ENCODE measurements at regions not wholly inside any gene's neighbourhood (a gene's known extent, or its start where the extent isn't known, plus 50 kb on each side); places are given as distances from the start of the nearest gene placed in this dataset.

DNA sequence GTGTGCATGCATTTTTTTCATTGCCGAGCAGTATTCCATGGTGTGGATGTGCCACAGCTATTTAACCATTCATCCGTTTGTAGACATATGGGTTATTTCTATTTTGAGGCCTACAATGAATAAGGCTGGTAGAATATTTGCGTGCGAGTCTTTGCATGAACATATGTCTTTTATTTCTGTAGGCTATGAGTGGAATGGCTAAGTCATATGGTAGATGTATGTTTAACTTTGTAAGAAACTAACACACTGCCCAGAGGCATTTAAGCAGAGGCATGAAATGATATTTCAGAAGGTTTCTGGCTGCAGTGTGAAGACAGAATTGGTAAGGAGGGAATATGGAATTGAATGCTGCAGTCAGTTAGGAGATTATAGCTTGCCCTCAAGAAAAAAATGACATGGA lies 457.4 kb upstream of the CDH4 start:
- no peak for DNase-seq
- intact Hi-C loops (cut with DNase I) = no loop called here

DNA sequence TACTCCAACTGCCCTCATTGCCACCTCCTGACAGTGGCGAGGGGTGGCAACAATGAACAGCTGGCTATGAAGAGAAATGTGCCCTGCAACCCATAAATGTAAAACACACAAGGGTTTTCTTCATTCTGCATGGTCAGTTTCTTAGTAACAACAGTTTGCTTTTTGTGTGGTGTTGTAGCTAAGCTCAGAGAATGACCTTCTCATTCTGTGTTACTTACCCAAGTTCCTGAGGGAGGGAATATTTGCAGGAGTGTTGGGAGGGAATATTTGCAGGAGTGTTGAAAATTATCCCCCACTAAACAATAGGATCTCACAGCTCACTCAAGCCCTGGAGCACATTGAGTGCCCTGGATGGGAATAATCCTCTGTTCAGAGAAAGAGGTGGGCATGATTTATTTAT lies 456.4 kb upstream of the CDH4 start:
- DNase-seq = no peak
- intact Hi-C loops (cut with DNase I) = no loop called here

DNA sequence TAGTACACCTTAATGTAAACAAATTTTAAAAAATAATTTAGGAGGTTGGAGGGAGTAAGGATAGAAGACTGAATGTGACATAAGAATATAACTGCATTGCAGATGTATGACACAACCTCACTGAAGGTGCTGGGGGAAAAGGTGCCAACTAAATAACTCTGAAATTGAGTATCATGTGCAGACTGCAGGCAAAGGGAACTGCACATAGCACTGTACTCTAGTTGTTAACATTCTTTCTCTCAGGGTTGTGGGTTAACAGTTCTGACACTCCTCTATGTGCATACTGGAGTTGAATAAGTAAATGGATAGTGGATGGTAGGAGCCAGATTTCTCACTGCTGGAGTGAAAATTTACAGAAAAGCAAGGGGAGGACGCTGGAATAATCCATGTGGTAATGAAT lies 451.9 kb upstream of the CDH4 start:
- intact Hi-C loops (cut with DNase I) = no loop called here

DNA sequence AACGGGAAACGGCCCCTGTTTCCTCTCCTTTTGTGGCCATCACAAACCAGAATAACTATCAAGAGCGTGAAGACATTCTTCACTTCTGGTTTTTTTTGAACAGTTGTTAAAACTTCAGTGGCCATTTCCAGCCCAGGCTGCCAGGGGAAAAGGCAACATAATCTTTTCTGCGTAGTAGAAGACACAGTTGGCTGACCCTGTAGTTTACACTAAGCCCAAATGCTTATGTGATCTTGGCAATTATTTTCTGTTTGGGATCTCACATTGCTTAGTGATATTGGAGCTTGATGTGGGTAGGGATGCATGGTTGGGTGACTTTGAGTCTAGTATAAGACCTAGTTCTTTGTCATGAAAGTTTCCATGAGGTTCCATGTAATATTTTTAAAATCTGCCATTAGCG lies 449.4 kb upstream of the CDH4 start:
- no peak for DNase-seq
- intact Hi-C loops (cut with DNase I) = no loop called here

More for the DNA sequence above, 451.9 kb upstream of the CDH4 start:
- DNase-seq = no peak

DNA sequence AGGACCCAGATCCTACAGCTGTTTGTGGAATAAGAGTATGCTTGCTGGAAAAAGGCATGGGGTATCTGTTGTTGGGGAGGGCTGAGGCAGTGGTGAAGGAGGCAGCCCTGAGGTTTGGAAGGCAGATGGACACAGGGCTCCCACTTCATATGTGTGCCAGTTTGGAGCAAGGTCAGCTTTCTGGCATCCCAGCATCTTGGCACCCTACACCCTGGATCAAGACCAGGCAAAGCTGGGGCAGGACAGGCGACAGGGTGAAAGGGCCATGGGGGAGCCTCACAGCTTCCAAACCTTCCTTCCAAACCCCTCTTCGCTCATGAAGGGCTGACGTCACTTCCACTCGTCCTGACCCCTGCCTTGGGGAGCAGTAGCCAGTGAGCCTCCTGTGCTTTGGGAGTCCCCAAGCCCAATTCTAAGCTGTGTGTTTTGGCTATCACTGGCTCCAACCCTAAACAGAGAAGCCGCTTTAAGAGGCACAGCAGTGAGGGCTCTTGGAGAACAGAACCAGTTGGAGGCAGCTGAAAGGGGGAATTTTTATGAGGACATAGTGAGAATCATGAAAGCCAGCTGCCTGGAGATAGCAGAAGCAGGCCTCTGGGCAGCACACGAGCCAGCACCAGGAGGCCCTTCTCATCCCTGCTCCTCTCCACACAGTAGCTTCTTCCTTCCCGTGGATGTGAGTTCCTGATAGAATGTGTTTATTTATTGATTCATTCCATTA lies 448.6 kb upstream of the CDH4 start:
- DNase-seq = no peak
- intact Hi-C loops (cut with DNase I) = no loop called here

DNA sequence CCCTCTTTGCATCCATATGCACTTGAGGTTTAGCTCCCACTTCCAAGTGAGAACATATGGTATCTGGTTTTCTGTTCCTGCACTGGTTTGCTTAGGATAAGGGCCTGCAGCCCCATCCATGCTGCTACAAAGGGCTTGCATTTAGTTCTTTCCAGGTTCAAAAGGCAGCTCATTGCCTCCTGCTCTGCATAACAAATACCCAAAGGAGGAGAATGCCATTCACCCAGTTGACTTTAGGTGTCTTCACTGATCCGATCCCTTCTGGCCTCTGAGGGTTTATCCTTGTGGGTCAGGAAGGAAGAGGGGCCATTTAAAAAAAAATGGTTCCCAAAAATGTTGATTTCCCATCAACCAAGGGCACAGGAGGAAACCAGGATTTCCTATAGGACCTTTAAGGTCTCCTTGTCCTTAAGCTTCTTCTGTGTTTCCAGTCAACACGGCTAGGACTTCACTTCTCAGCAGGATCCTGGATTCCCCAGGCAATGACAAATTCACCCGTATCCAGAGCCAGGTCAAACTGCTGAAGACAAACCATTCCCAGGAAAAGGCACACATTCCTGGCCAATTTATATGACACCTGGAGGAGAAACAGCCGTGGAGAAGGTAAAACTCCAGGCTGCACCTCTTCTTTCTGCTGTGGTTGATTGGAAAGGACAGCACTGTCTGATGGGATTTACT lies 447.7 kb upstream of the CDH4 start:
- no peak for DNase-seq
- intact Hi-C loops (cut with DNase I) = no loop called here

DNA sequence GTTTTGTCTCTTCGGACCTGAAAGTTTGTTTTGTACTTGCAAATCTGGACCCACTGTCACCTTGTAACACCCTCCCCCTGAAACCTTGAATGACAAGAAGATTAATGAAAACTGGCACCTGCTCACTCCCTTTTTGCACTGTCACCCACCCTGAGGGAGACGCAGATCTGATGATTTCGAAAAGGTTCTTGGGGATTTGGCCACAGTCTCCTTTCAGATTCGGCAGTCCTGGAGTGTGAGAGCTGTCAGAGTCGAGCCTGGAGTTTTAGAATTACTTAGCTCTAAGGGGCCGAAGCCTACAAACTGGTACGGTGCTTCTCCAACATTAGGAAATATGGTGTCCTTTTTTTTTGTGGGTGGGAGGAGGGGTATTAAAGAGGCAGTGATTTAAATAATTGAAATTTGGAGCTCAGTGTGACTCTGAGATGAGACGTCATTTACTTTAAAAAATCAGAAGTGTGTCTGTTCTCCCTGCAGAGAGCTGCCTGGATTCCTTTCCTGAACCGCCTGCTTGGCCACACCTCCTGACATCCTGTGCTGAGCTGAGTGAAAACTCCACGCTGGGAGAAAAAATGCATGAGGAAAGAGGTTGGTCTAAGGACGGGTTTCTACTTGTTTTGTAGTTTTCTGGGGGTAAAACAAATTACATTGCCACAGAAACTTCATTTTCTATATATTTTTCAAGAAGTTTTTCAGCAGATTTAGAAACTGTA lies 447.0 kb upstream of the CDH4 start:
- intact Hi-C loops (cut with DNase I) = no loop called here
- DNase-seq = no peak

DNA sequence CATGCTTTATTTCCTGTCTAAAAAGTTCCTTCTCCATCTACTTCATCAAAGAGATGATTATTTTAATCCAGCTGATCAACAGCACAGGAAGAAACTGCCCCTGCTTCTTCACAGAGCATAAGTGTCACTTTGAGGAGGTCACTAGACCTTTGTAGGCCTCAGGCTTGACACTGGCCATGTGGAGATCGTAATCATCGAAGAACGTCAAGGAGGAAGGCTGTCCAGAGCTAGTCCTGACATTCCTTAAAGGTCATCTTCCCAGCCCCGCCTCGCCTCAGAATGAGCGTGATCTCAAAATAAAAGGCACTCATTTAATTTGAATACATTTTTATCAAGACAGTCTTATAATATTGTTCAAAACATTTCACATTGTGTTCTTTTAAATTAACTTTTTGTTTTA lies 445.7 kb upstream of the CDH4 start:
- intact Hi-C loops (cut with DNase I) = no loop called here

DNA sequence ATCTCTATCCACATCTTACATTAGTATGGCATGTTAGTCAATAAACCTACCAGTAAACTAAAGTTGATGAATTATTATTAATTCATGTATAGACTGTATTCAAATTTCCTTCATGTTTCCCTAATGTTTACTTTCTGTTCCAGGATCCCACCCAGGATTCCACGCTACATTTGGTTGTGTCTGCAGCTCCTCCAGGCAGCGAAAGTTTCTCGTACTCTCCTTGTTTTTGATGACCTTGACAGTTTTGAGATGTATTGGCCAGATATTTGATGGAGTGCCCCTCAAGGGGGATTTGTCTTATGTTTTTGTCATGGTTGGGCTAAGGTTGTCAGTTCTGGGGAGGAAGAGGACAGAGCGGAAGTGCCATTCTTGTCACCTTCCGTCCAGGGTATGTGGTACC lies 445.2 kb upstream of the CDH4 start:
- no peak for DNase-seq
- intact Hi-C loops (cut with DNase I) = no loop called here

More for the DNA sequence above, 445.7 kb upstream of the CDH4 start:
- DNase-seq = no peak

DNA sequence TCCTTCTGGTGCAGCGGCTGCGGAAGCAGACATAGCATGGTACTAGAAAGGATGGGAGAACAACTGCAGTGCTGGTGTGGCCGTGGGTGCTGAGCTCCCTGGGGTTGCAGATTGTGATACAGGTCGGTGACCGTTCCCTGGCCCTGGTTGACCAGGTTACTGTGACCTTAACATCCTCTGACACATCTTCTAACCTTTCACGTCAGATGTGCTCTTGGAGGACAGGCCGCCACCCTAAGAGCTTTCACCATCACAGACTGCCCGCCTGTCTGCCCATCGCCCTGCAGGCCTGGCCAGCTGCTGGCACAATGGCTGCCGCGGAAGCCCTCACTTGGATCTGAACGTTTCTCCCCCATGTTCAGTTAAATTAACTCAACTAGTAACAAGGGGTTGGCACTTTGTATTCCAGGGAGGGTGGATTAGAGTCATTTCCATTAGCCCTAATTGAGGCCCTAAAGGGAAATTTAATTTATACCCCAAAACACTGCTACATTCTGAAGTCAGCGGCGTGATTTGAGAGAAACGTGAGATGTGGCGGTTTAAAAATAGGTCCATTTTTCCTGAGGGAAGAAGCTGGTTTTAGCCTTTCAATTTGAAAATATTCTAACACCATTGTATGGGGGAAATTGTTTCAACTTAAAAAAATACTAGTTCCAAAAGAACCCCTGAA lies 443.9 kb upstream of the CDH4 start:
- intact Hi-C loops (cut with DNase I) = no loop called here
- DNase-seq = no peak

DNA sequence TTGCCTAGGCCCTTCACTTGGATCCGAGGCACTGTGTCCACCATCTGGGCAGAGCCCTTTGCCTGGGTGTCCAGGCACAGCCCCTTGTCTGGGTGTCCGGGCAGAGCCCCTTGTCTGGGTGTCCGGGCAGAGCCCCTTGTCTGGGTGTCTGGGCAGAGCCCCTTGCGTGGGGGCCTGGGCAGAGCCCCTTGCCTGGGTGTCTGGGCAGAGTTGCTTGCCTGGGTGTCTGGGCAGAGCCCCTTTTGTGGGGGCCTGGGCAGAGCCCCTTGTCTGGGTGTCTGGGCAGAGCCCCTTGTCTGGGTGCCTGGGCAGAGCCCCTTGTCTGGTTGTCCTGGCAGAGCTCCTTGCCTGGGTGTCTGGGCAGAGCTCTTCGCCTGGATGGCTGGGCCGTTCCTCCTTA lies 443.4 kb upstream of the CDH4 start:
- intact Hi-C loops (cut with DNase I) = no loop called here

DNA sequence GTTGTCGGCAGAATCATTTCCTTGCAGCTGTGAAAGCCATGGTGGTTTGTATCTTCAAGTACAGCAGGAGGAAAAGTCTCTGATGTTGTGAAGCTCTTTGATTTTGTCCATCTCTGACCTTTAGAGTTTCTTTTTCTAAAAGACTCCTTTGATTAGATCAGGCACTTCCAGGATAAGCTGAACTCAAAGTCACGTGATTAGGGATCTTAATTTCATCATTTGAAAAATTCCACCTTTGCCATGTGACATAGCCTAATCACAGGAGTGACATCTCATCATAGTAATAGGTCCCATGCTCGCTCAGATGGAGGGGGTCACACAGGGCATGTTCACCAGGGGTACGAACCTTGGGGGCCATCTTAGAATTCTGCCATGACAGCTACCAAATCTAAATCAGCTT lies 441.5 kb upstream of the CDH4 start:
- DNase-seq = no peak
- intact Hi-C loops (cut with DNase I) = no loop called here

More for the DNA sequence above, 443.4 kb upstream of the CDH4 start:
- DNase-seq = no peak

DNA sequence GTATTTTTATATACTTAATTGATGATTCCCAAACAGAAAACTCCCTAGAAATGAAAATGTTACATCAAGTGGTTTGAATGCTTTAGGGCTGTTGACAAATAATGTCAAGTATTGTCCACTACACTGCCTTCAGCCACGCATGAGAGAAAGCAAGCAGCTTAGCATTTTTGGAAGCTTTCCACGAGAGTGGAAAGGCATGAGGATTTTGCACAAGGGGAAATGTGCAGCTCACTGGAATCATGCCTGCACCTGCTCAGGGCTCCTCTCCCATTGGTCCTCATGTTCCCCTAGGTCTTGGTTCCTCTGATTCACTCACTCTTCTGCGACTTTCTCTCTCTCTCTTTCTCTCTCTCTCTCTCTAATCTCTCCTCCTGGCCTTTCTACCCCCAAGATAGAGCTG lies 439.5 kb upstream of the CDH4 start:
- no peak for DNase-seq
- intact Hi-C loops (cut with DNase I) = no loop called here

DNA sequence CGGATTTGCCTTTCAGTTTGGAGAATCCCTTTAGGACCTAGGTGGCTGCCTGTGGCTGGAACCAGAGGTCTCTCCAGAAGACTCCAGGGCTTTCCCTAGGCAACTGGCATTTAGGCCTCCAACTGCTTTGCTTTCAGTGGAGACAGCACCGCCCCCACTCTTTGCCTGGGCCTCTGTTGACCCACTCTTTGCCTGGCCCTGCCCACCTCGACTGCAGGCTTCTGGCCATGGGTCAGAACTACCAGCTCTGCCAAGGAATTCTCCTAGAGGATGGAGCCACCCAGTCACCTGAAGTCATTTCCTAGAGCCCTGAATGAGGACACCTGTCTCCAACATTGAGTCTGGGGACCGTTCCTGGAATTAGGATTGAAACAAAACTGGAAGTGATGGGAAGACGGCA lies 439.0 kb upstream of the CDH4 start:
- intact Hi-C loops (cut with DNase I) = no loop called here
- DNase-seq = no peak

DNA sequence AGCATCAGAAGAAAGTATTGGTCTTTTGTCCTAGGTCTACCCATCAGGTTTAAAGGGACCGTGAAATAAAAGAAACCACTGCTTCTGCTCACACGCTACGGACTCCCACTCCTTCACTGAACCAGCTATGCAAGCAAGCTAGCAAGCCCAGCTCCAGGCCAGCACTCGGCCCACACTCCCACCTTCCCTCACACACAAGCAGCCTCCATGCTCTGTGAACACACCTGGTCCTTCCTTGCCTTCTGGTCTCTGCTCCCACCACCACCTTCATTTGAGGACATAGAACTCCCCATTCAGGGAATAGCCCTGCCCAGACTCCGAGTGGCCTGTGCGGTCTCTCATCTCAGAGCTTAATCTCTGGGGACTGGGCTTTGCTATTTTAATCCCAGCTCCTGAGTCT lies 436.4 kb upstream of the CDH4 start:
- no peak for DNase-seq
- intact Hi-C loops (cut with DNase I) = no loop called here

DNA sequence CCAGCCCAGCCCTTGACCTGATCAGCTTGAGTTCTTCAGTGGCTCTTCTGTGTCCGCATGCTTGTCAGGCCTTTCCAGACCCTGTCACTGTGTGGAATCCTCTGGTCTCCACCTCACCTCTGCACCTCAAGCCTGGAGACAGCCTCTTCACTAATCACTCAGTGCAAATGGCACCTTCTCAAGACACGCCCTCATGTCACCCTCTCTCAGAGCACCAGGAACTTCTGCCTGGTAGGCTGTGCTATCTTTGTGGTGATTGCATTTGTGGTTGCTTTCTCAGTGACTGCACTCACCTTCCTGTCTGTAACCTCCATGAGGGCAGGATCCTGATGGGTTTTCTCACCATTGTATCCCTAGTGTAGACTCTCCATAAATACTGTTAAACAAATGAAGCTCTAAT lies 435.2 kb upstream of the CDH4 start:
- intact Hi-C loops (cut with DNase I) = no loop called here
- no peak for DNase-seq

DNA sequence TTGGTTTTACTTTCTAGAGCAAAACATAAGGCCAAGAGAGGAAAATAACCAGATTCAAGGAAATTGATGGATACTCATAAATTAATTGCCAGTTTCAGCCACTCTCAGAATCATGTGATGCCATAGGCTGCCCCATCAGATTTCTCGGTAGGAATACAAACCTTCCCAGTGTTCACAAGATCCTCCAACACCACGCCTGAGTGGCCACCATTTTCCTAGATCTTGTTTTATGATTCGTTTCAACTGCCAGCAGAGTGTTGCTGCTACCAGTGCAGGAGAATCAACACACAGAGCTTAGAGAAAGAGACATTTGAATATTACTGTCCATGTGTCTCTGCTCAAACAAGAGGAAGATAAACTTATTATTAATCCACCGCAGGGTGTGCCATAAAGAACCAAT lies 434.2 kb upstream of the CDH4 start:
- no peak for DNase-seq
- intact Hi-C loops (cut with DNase I) = no loop called here

DNA sequence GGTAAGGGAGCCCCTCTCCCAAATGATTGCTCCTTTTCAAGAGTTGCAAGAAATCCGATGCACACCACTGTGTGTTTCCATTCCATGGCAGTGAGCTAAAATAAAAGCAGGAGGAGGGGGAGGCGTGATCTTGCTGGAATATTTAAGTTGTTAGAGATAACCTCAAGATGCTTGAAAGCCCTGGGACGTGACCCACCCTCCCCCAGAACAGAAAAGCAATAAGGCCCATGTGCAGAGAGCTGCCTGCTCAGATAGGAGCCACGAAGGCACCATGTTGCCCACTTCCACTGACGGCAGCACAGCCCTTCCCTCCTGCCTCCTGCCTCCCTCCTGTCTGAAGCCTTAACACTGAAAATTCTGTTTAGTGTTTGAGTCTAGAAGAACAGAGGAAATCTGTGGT lies 432.6 kb upstream of the CDH4 start:
- intact Hi-C loops (cut with DNase I) = no loop called here
- DNase-seq = no peak

DNA sequence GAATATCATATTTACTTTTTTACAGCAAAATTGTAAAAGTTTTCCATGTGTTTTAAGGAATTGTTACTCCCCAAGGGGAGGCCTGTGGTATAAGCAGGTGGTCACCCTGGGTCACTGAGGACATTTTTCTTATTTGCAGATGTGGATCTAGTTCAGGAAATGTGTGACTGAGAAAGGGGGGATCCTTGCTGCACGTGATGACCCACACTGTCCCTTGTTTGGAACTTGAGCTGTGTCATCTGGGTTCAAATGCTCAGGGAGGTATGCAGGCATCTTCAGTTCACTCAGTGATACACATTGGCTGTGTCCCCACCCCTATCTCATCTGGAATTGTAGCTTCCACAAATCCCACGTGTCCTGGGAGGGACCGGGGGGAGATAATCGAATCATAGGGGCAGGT lies 431.9 kb upstream of the CDH4 start:
- DNase-seq = no peak
- intact Hi-C loops (cut with DNase I) = no loop called here

DNA sequence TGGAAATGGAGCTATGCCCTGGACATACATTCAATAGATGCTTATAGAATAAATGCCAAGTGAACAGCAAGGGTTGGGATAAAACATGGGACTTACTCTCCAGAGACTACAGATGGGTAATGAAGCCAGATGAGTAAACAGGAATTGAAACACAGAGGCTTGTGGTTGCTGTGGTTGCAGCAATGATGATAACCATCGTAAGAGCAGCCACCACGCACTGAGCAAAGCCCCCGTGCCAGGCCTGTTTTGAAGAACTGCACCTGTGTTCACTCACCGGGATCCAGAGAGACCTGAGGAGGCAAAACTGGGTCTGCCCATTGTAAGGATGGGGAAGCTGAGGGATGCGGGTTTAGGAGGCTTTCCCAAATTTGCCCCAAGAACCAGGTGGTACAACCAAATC lies 431.1 kb upstream of the CDH4 start:
- DNase-seq = no peak
- intact Hi-C loops (cut with DNase I) = no loop called here

Measured in posterior cingulate gyrus (tissue), 11 donors.